Activated T-cell treated with anti-CD3 and anti-CD28 coated beads, Interleukin-2, amount 50 U/mL, for 4 hours (primary cell): ENCODE measurements at regions not wholly inside any gene's neighbourhood (a gene's known extent, or its start where the extent isn't known, plus 50 kb on each side); places are given as distances from the start of the nearest gene placed in this dataset.

ENCODE experiments used
- ATAC-seq, 2 donors: fragments of 200-7000 bp; cut with Tn5 transposase; one replicate each; pipeline ENCODE4 v1.10.0; 2021
- DNase-seq: peaks from one replicate; pipeline ENCODE4 v3.0.0-alpha.2; 2020
- H3K27me3 Mint-ChIP-seq: one replicate; pipeline ENCODE4 v1.8.0; 2021; ENCODE audit warnings: low read depth, mixed read lengths
- H3K36me3 Mint-ChIP-seq: one replicate; pipeline ENCODE4 v1.8.0; 2022; ENCODE audit warnings: mixed read lengths; ENCODE audit not compliant: insufficient read depth
- H3K4me1 Mint-ChIP-seq: one replicate; pipeline ENCODE4 v1.8.0; 2021; ENCODE audit warnings: low read depth, mixed read lengths
- H3K4me3 Mint-ChIP-seq: one replicate; pipeline ENCODE4 v1.8.0; 2021; ENCODE audit warnings: mild to moderate bottlenecking, moderate library complexity, mixed read lengths
- H3K9me3 Mint-ChIP-seq: one replicate; pipeline ENCODE4 v1.8.0; 2021; ENCODE audit warnings: mixed read lengths

GRCh38 chr9:107637421-107638420, 148.2 kb upstream of the KLF4 start:
- DNase-seq (no peak), ATAC-seq (no peak)
- H3K27me3 Mint-ChIP-seq: peaks cover 38% of the 10 kb centered on the region
- peaks cover 5% of the 10 kb centered on the region for H3K4me1 Mint-ChIP-seq
- H3K9me3 Mint-ChIP-seq: no peaks in the 10 kb centered on the region
- no peaks in the 10 kb centered on the region for H3K36me3 Mint-ChIP-seq
- no peak overlapping the region for H3K4me3 Mint-ChIP-seq

- ATAC-seq (no peak), DNase-seq (no peak)
- H3K9me3 Mint-ChIP-seq: no peaks in the 10 kb centered on the region
- H3K36me3 Mint-ChIP-seq: no peaks in the 10 kb centered on the region
- no peak overlapping the region for H3K4me3 Mint-ChIP-seq
- peaks cover 37% of the 10 kb centered on the region for H3K27me3 Mint-ChIP-seq
- H3K4me1 Mint-ChIP-seq: peaks cover 5% of the 10 kb centered on the region
Observed at GRCh38 chr9:107636571-107637381, 147.2 kb upstream of the KLF4 start.

DNA sequence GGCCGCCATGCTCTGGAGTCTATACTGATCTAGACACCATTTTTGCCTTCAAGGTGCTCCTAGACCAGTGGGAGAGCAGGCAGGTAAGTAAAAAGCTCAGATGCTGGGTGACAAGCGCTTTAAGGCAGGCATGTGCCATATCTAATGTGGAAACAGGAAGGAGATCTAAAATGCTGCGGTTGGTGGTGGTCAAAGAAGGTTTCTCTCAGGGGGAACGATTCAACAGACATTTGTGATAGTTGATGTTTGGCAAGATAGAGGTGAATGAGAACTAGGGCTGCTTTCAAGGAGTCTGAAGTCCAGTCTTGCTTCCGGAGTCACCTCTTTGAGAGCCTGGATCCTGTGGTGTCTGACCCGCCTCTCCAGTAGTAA, 146.2 kb upstream of the KLF4 start:
- ATAC-seq (no peak), DNase-seq (no peak)
- Mint-ChIP-seq H3K36me3 (no peaks in the 10 kb centered on the region), H3K4me3 (no peak overlapping the region), H3K27me3 (peaks cover 33% of the 10 kb centered on the region), H3K9me3 (no peaks in the 10 kb centered on the region), H3K4me1 (peaks cover 5% of the 10 kb centered on the region)

DNA sequence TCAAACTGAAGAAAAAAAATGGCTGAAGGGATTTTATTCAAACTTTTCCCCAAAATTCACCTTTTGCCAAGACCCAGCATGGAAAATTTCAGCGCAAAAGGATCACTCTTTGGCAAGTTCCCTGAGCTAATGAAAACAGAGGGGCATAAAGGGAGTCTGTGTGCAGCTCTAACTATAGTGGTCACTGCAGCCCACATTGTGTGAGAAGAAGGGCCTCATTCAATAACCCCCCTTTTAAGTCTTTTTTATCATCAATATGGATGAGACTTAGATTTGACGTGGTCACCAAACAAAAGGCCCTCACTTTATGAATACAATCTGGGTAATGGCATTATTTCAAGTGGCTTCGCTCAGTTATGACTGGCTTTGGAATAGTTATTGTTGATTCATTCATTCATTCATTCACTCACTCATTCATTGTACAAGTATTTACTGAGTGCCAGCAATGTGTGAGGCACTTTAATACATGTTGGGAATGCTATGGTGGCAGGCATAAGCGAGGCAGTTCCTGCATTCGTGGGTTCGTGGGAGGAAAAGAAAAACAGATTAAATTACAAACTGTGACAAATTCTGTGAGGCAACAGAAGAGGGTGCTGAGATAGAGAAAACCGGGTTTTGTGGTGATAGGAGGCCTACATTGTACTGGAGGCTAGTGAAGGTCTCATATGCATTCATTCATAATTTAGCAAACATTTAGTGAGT, 145.7 kb upstream of the KLF4 start:
- ATAC-seq: no peak
- H3K36me3 Mint-ChIP-seq: no peaks in the 10 kb centered on the region
- H3K27me3 Mint-ChIP-seq: peaks cover 28% of the 10 kb centered on the region
- no peaks in the 10 kb centered on the region for H3K9me3 Mint-ChIP-seq
- no peak overlapping the region for H3K4me3 Mint-ChIP-seq
- H3K4me1 Mint-ChIP-seq: peaks cover 5% of the 10 kb centered on the region
- DNase-seq: no peak

GRCh38 chr9:107633406-107633805, 143.8 kb upstream of the KLF4 start:
- no peaks in the 10 kb centered on the region for H3K36me3 Mint-ChIP-seq
- H3K27me3 Mint-ChIP-seq: peaks cover 12% of the 10 kb centered on the region
- DNase-seq (no peak), ATAC-seq (no peak)
- H3K4me3 Mint-ChIP-seq: no peak overlapping the region
- H3K4me1 Mint-ChIP-seq: peaks cover 3% of the 10 kb centered on the region
- no peaks in the 10 kb centered on the region for H3K9me3 Mint-ChIP-seq

GRCh38 chr9:107632661-107633060, 143.1 kb upstream of the KLF4 start:
- Mint-ChIP-seq H3K27me3 (peaks cover 9% of the 10 kb centered on the region), H3K9me3 (no peaks in the 10 kb centered on the region), H3K4me1 (peaks cover 3% of the 10 kb centered on the region), H3K36me3 (no peaks in the 10 kb centered on the region), H3K4me3 (no peak overlapping the region)
- DNase-seq (no peak), ATAC-seq (no peak)

- no peak for DNase-seq
- no peaks in the 10 kb centered on the region for H3K9me3 Mint-ChIP-seq
- ATAC-seq: no peak
- H3K4me1 Mint-ChIP-seq: peaks cover 3% of the 10 kb centered on the region
- peaks cover 8% of the 10 kb centered on the region for H3K27me3 Mint-ChIP-seq
- H3K4me3 Mint-ChIP-seq: no peak overlapping the region
- H3K36me3 Mint-ChIP-seq: no peaks in the 10 kb centered on the region
Observed at GRCh38 chr9:107632216-107632615, 142.6 kb upstream of the KLF4 start.

GRCh38 chr9:107631788-107632187, 142.2 kb upstream of the KLF4 start:
- DNase-seq (no peak), ATAC-seq (no peak)
- H3K4me1 Mint-ChIP-seq: peaks cover 3% of the 10 kb centered on the region
- H3K36me3 Mint-ChIP-seq: no peaks in the 10 kb centered on the region
- no peaks in the 10 kb centered on the region for H3K9me3 Mint-ChIP-seq
- peaks cover 5% of the 10 kb centered on the region for H3K27me3 Mint-ChIP-seq
- H3K4me3 Mint-ChIP-seq: no peak overlapping the region

- Mint-ChIP-seq H3K36me3 (no peaks in the 10 kb centered on the region), H3K4me3 (no peak overlapping the region), H3K27me3 (peaks cover 2% of the 10 kb centered on the region), H3K9me3 (no peaks in the 10 kb centered on the region), H3K4me1 (no peaks in the 10 kb centered on the region)
- ATAC-seq: no peak
- no peak for DNase-seq
Observed at GRCh38 chr9:107630156-107630555, 140.6 kb upstream of the KLF4 start.

DNA sequence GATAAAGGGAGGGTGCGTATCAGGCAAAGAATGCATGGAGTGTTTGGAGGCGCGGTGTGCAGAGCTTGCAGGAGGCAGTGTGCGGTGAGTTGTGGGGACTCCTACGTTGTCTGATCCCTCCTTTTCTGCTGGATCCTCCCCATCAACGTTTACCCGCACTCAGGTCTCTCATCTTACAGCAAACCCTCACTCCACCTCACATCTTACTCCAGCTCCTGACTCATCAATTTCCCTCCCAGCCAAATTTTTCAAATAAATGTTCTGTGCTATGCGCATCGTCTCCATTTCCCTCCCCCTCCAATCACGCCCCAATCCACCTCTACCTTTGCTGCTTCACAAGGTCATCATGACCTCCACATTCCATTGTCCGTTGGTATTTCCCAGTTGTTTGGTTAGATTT, 138.9 kb upstream of the KLF4 start:
- Mint-ChIP-seq H3K4me1 (no peaks in the 10 kb centered on the region), H3K4me3 (no peak overlapping the region), H3K27me3 (peaks cover 2% of the 10 kb centered on the region), H3K9me3 (no peaks in the 10 kb centered on the region), H3K36me3 (no peaks in the 10 kb centered on the region)
- DNase-seq (no peak), ATAC-seq (no peak)

DNA sequence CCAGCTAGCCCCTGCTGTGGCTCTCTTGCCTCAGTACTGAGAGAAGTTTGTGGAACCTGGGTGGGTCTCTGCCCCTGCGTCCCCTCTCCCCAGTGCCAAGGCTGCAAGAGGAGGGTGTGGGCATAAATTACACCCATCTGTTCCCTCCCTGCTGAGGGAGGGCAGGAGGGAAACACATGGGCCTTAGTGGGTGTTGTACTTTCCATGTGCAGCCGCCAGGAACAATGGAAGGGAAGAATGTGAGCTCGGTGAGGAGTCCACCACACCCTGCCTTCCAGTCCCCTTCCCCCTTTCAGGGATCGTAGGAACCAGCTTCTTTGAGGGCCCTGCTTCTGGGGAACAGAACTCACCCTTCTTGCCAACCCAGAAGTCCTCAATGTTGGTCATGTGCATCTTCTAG, 138.2 kb upstream of the KLF4 start:
- Mint-ChIP-seq H3K27me3 (peaks cover 2% of the 10 kb centered on the region), H3K4me1 (no peaks in the 10 kb centered on the region)

GRCh38 chr9:107626118-107626517, 136.5 kb upstream of the KLF4 start:
- H3K36me3 Mint-ChIP-seq: no peaks in the 10 kb centered on the region
- DNase-seq (no peak), ATAC-seq (no peak)
- H3K4me1 Mint-ChIP-seq: no peaks in the 10 kb centered on the region
- no peaks in the 10 kb centered on the region for H3K9me3 Mint-ChIP-seq
- no peak overlapping the region for H3K4me3 Mint-ChIP-seq
- no peaks in the 10 kb centered on the region for H3K27me3 Mint-ChIP-seq

More for the DNA sequence above, 138.2 kb upstream of the KLF4 start:
- ATAC-seq (no peak), DNase-seq (no peak)
- Mint-ChIP-seq H3K36me3 (no peaks in the 10 kb centered on the region), H3K4me3 (no peak overlapping the region), H3K9me3 (no peaks in the 10 kb centered on the region)

DNA sequence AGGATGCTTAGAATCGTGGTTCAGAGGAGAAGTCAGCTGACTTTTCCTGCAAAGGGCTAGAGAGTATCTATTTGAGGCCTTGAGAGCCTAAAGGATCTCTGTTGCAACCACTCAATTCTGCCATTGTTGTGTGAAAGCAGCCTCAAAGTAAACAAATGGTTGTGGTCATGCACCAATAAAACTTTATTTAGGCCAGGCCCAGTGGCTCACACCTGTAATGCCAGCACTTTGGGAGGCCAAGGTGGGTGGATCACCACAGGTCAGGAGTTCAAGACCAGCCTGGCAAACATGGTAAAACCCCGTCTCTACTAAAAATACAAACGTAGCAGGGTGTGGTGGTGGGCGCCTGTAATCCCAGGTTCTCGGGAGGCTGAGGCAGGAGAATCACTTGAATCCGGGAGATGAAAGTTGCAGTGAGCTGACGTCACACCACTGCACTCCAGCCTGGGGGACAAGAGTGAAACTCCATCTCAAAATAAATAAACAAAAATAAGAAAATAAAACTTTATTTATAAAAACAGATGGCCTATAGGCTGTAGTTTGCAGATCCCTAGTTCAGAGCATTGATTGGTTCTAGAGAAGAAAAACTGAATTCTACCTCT, 135.9 kb upstream of the KLF4 start:
- ATAC-seq (no peak), DNase-seq (no peak)
- H3K9me3 Mint-ChIP-seq: no peaks in the 10 kb centered on the region
- no peaks in the 10 kb centered on the region for H3K36me3 Mint-ChIP-seq
- H3K27me3 Mint-ChIP-seq: no peaks in the 10 kb centered on the region
- no peaks in the 10 kb centered on the region for H3K4me1 Mint-ChIP-seq
- H3K4me3 Mint-ChIP-seq: no peak overlapping the region
